Body of pancreas (tissue), 4 donors: ENCODE measurements at regions not wholly inside any gene's neighbourhood (a gene's known extent, or its start where the extent isn't known, plus 50 kb on each side); places are given as distances from the start of the nearest gene placed in this dataset.

Experiments used
- ATAC-seq: fragments of 150-250 bp; one replicate; pipeline ENCODE4 v1.9.1; 2016
- DNase-seq, 4 donors: peaks; one replicate each; pipeline ENCODE4 v3.0.0-alpha.2; 2019
- H3K27ac ChIP-seq, 4 donors: fragments of 200-600 bp; sonication (generic); 1 replicate in 3 of 4; 2 replicates in 1 of 4; pipeline versions ENCODE4 v1.5.1 to v1.6.1; 2016 to 2019; ENCODE audit warnings: mild to moderate bottlenecking in 1 of 4, mixed read lengths in 1 of 4, moderate library complexity in 1 of 4
- H3K27me3 ChIP-seq, 2 donors: fragments of 200-600 bp; sonication (generic); one replicate each; pipeline ENCODE4 v1.6.0; 2016; ENCODE audit warnings: mild to moderate bottlenecking in 1 of 2
- H3K36me3 ChIP-seq, 2 donors: fragments of 200-600 bp; sonication (generic); replicated peaks in 1 of 2; 2 replicates each; pipeline ENCODE4 v1.5.1; 2016; ENCODE audit warnings: low read depth in 2 of 2; ENCODE audit not compliant: insufficient read depth in 1 of 2
- H3K4me1 ChIP-seq: fragments of 200-600 bp; sonication (generic); one replicate; pipeline ENCODE4 v1.6.0; 2016
- H3K4me3 ChIP-seq, 2 donors: fragments of 200-600 bp; sonication (generic); 1 replicate in 1 of 2; 2 replicates in 1 of 2; pipeline ENCODE4 v1.5.1; 2016 to 2019
- H3K9me3 ChIP-seq, 3 donors: fragments of 200-600 bp; sonication (generic); 1 replicate in 2 of 3; 2 replicates in 1 of 3; pipeline ENCODE4 v1.5.1; 2016
- POLR2A ChIP-seq, 3 donors: fragments of 450-650 bp; IDR thresholded peaks; one replicate each; pipeline ENCODE4 v1.6.1; 2016; ENCODE audit warnings: antibody characterized with exemption in 3 of 3, mild to moderate bottlenecking in 2 of 3
- WGBS, 2 donors: methylation state at CpG; one replicate each; pipeline ENCODE4 v1.1.5; 2017; 5-methylcytosine and 5-hydroxymethylcytosine counted together
- intact Hi-C: fragments of 100-400 bp; cut with DNase I; formaldehyde crosslinking; loops from one replicate; pipeline ENCODE4 v1.15.1; 2023
- TF ChIP-seq, protein P1 (sequence below), 7 experiments: fragments of 450-650 bp in 4 of 7; fragments of 200-600 bp in 3 of 7; sonication (generic) in 3 of 7; IDR thresholded peaks; one replicate each; pipeline ENCODE4 v1.5.1; 2016 to 2019; ENCODE audit warnings: antibody characterized with exemption in 7 of 7

DNA sequence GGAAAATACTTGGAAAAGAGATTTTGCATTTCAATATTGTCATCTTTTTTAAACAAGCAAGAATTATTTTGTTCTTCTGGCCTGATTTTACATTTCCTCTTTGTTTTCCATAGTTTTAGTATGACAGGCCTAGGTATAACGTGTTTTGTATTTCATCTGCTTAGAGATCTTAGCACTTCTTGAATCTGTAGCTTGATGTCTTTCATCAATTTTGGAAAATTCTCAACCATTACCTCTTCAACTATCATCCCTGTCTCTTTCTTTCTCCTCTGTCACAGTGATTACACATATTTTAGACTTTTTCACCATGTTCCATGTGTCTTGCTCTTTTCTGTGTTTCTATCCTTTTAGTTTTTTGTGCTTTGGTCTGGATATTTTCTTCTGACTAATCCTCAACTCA lies 67.2 kb upstream of the PHACTR1 start:
- no peak for DNase-seq
- no peak for TF ChIP-seq POLR2A (IDR thresholded peaks at IDR 0.05)
- TF ChIP-seq, protein P1, sequence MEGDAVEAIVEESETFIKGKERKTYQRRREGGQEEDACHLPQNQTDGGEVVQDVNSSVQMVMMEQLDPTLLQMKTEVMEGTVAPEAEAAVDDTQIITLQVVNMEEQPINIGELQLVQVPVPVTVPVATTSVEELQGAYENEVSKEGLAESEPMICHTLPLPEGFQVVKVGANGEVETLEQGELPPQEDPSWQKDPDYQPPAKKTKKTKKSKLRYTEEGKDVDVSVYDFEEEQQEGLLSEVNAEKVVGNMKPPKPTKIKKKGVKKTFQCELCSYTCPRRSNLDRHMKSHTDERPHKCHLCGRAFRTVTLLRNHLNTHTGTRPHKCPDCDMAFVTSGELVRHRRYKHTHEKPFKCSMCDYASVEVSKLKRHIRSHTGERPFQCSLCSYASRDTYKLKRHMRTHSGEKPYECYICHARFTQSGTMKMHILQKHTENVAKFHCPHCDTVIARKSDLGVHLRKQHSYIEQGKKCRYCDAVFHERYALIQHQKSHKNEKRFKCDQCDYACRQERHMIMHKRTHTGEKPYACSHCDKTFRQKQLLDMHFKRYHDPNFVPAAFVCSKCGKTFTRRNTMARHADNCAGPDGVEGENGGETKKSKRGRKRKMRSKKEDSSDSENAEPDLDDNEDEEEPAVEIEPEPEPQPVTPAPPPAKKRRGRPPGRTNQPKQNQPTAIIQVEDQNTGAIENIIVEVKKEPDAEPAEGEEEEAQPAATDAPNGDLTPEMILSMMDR (IDR thresholded peaks at IDR 0.05), result no peak
- no peak overlapping the region for H3K4me3 ChIP-seq
- H3K4me1 ChIP-seq, result no peaks in the 10 kb centered on the region
- intact Hi-C loops, result no loop called here
- whole genome bisulfite sequencing, 2 donors, result 80 to 90% methylated on average over 1 of the region's 1 CpG
- H3K36me3 ChIP-seq, result no peaks in the 10 kb centered on the region
- no peaks in the 10 kb centered on the region for H3K27me3 ChIP-seq
- H3K27ac ChIP-seq, result no peak overlapping the region
- H3K9me3 ChIP-seq, result no peaks in the 10 kb centered on the region
- ATAC-seq, result no peak

DNA sequence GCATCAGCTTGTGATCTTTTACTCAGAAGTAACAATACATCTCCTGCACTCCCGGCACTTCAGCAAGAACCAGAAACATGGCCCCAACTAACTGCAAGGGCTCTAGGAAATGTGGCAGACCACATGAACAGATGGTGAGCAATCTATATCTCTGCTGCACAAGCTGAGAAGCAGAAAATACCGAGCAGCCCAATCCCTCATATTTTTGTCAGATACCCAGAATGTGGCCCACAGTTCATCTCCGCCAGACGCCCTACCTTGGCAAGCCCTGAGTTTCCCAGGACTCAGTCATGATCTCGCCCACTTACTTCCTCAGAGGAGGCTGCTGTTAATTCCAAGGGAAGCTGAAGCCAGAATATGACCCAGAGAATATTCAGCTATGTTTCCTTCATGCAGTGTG lies 63.1 kb upstream of the PHACTR1 start:
- no peaks in the 10 kb centered on the region for H3K27me3 ChIP-seq
- no peak overlapping the region for H3K27ac ChIP-seq
- no peaks in the 10 kb centered on the region for H3K4me1 ChIP-seq
- H3K4me3 ChIP-seq, result no peak overlapping the region
- DNase-seq, result no peak
- TF ChIP-seq, protein P1 (IDR thresholded peaks at IDR 0.05), result no peak
- TF ChIP-seq POLR2A (IDR thresholded peaks at IDR 0.05), result no peak
- intact Hi-C loops, result no loop called here
- ATAC-seq, result no peak
- H3K9me3 ChIP-seq, result no peaks in the 10 kb centered on the region
- 38 to 67% methylated on average over 2 to 5 of the region's 5 CpGs for WGBS, 2 donors
- no peaks in the 10 kb centered on the region for H3K36me3 ChIP-seq

GRCh38 chr6:12654107-12654506 lies 62.5 kb upstream of the PHACTR1 start:
- WGBS, 2 donors, result 70 to 81% methylated on average over 3 of the region's 3 CpGs

GRCh38 chr6:12654514-12654913 lies 62.1 kb upstream of the PHACTR1 start:
- Histone ChIP-seq H3K4me3 (no peak overlapping the region), H3K9me3 (no peaks in the 10 kb centered on the region), H3K27ac (no peak overlapping the region), H3K27me3 (no peaks in the 10 kb centered on the region), H3K36me3 (no peaks in the 10 kb centered on the region), H3K4me1 (no peaks in the 10 kb centered on the region)
- no peak for DNase-seq
- intact Hi-C loops, result no loop called here
- TF ChIP-seq POLR2A (IDR thresholded peaks at IDR 0.05), result no peak
- TF ChIP-seq, protein P1 (IDR thresholded peaks at IDR 0.05), result no peak
- 43 to 69% methylated on average over 3 of the region's 3 CpGs for WGBS, 2 donors
- no peak for ATAC-seq

More at GRCh38 chr6:12654107-12654506, 62.5 kb upstream of the PHACTR1 start:
- TF ChIP-seq POLR2A (IDR thresholded peaks at IDR 0.05), result no peak
- TF ChIP-seq, protein P1 (IDR thresholded peaks at IDR 0.05), result no peak
- Histone ChIP-seq H3K27ac (no peak overlapping the region), H3K4me3 (no peak overlapping the region), H3K4me1 (no peaks in the 10 kb centered on the region), H3K36me3 (no peaks in the 10 kb centered on the region), H3K9me3 (no peaks in the 10 kb centered on the region), H3K27me3 (no peaks in the 10 kb centered on the region)
- ATAC-seq, result no peak
- DNase-seq, result no peak
- intact Hi-C loops, result no loop called here

GRCh38 chr6:12656906-12657305 lies 59.7 kb upstream of the PHACTR1 start:
- H3K27ac ChIP-seq, result no peak overlapping the region
- no peak overlapping the region for H3K4me3 ChIP-seq
- no peaks in the 10 kb centered on the region for H3K4me1 ChIP-seq
- DNase-seq (no peak), ATAC-seq (no peak)
- H3K27me3 ChIP-seq, result no peaks in the 10 kb centered on the region
- 73 to 74% methylated on average over 3 of the region's 3 CpGs for WGBS, 2 donors
- no peaks in the 10 kb centered on the region for H3K36me3 ChIP-seq
- intact Hi-C loops, result no loop called here
- no peaks in the 10 kb centered on the region for H3K9me3 ChIP-seq
- TF ChIP-seq, protein P1 (IDR thresholded peaks at IDR 0.05), result no peak
- no peak for TF ChIP-seq POLR2A (IDR thresholded peaks at IDR 0.05)
